ENCODE measurements at regions not wholly inside any gene's neighbourhood (a gene's known extent, or its start where the extent isn't known, plus 50 kb on each side); places are given as distances from the start of the nearest gene placed in this dataset.

DNA sequence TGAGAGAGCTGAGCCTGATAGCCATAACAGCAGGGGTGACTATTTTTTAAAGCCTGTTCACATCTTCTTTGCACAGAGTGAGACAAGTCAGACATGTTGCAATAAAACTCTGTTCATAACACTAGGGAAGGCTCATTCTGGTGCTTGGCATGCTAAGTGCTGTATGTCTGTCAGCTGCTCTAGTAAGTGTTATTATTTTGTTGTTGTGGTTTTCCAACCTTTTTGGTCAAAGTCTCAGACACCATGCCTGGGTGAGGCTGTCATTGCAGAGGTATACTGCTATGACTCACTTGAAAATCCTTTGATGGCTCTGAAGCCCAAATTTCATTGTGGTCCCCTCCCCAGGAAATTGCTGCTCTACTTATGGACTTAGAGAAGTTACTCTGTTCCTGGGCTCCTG, 129.7 kb downstream of the ADRA2A start:
- Histone ChIP-seq H3K4me3 (no peak overlapping the region), H3K27me3 (no peaks in the 10 kb centered on the region), H3K27ac (no peak overlapping the region), H3K9me3 (replicated peaks in 1 of 3) (no peaks in the 10 kb centered on the region), H3K4me1 (replicated peaks in 1 of 2) (no peaks in the 10 kb centered on the region), H3K36me3 (replicated peaks in 1 of 2) (no peaks in the 10 kb centered on the region)
- no peak for DNase-seq
- TF ChIP-seq, protein P1, sequence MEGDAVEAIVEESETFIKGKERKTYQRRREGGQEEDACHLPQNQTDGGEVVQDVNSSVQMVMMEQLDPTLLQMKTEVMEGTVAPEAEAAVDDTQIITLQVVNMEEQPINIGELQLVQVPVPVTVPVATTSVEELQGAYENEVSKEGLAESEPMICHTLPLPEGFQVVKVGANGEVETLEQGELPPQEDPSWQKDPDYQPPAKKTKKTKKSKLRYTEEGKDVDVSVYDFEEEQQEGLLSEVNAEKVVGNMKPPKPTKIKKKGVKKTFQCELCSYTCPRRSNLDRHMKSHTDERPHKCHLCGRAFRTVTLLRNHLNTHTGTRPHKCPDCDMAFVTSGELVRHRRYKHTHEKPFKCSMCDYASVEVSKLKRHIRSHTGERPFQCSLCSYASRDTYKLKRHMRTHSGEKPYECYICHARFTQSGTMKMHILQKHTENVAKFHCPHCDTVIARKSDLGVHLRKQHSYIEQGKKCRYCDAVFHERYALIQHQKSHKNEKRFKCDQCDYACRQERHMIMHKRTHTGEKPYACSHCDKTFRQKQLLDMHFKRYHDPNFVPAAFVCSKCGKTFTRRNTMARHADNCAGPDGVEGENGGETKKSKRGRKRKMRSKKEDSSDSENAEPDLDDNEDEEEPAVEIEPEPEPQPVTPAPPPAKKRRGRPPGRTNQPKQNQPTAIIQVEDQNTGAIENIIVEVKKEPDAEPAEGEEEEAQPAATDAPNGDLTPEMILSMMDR (IDR thresholded peaks at IDR 0.05): no peak
- TF ChIP-seq POLR2A (IDR thresholded peaks at IDR 0.05): no peak
- intact Hi-C loops (cut with DNase I): no loop called here

DNA sequence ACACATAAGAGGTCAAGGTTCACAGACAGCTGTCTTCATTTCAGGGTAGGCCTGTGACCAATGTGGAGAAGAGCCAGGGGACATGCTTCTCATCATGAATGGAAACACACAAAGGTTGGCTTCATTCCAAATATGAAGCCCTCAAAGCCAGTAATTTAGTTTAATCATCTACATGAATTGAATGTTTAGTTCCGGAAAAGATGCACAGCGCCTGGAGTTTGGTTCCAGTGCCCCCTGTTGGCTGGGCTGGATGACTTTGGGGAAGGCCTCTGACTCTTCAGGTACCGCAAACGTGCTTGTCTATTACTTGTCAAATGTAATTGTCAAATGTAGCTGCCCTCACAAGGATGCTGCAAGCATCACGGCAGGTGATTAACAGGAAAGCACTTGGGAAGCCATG, 130.7 kb downstream of the ADRA2A start:
- TF ChIP-seq POLR2A (IDR thresholded peaks at IDR 0.05): no peak
- TF ChIP-seq, protein P1 (IDR thresholded peaks at IDR 0.05): peak in 1 of 6 experiments; percentile 17
- intact Hi-C loops (cut with DNase I): no loop called here
- no peak overlapping the region for H3K27ac ChIP-seq
- no peaks in the 10 kb centered on the region for H3K27me3 ChIP-seq
- no peaks in the 10 kb centered on the region for H3K4me1 ChIP-seq (replicated peaks in 1 of 2)
- 61 to 80% (median 66%) methylated on average over 2 to 5 of the region's 5 CpGs for WGBS, 4 donors
- H3K36me3 ChIP-seq (replicated peaks in 1 of 2): no peaks in the 10 kb centered on the region
- no peak for DNase-seq
- H3K4me3 ChIP-seq: no peak overlapping the region
- H3K9me3 ChIP-seq (replicated peaks in 1 of 3): no peaks in the 10 kb centered on the region

DNA sequence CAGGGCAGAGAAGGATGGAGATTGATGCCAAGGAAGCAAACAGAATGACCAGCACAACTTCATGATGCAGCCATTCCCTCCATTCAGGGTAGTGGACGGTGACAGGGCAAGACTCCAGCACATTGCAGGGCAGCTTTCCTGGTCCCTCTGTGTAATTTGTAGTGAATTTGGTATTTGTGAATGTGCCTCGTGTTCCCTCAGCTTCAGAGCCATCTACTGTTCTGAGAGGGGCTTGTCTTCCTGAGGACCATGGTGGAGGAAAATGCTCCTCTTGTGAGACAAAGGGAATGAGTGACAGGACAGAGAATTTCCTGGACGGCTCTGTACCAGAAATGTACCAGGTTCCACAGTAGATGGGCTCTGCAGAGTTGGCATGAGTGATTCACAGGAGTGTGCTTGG, 132.1 kb downstream of the ADRA2A start:
- Histone ChIP-seq H3K27ac (no peak overlapping the region), H3K36me3 (replicated peaks in 1 of 2) (no peaks in the 10 kb centered on the region), H3K9me3 (replicated peaks in 1 of 3) (no peaks in the 10 kb centered on the region), H3K4me3 (no peak overlapping the region), H3K4me1 (replicated peaks in 1 of 2) (no peaks in the 10 kb centered on the region), H3K27me3 (no peaks in the 10 kb centered on the region)
- WGBS, 4 donors: 69 to 80% (median 76%) methylated on average over 3 of the region's 3 CpGs
- no peak for TF ChIP-seq POLR2A (IDR thresholded peaks at IDR 0.05)
- TF ChIP-seq, protein P1 (IDR thresholded peaks at IDR 0.05): no peak
- intact Hi-C loops (cut with DNase I): no loop called here
- no peak for DNase-seq

DNA sequence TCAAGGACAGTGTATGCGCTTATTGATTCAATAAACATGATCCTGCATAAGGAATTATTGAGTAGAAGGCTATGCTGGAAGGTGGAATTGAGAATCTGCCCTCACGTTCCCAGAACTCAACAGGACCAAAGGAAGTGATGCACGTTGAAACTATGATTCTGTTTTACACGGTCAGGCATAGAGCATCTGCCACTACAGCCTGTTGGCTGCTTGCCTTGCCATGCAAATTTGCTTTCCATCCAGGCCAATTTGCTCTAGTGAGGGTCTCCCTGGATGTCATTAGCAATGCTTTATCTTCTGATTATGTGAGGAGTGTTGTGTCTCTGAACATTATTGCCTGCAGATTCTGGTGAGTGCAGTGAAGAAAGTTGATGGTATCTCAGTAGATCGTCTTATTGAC, 132.9 kb downstream of the ADRA2A start:
- intact Hi-C loops (cut with DNase I): no loop called here
- H3K4me3 ChIP-seq: no peak overlapping the region
- no peaks in the 10 kb centered on the region for H3K27me3 ChIP-seq
- no peaks in the 10 kb centered on the region for H3K9me3 ChIP-seq (replicated peaks in 1 of 3)
- no peaks in the 10 kb centered on the region for H3K36me3 ChIP-seq (replicated peaks in 1 of 2)
- no peak for DNase-seq
- no peaks in the 10 kb centered on the region for H3K4me1 ChIP-seq (replicated peaks in 1 of 2)
- no peak overlapping the region for H3K27ac ChIP-seq
- WGBS, 4 donors: 67 to 87% (median 70%) methylated on average over 5 of the region's 5 CpGs
- TF ChIP-seq POLR2A (IDR thresholded peaks at IDR 0.05): no peak
- TF ChIP-seq, protein P1 (IDR thresholded peaks at IDR 0.05): no peak
